HepG2 (cell line): ENCODE measurements at regions not wholly inside any gene's neighbourhood (a gene's known extent, or its start where the extent isn't known, plus 50 kb on each side); places are given as distances from the start of the nearest gene placed in this dataset.

Experiments used
- ATAC-seq: fragments of 200-7000 bp; cut with Tn5 transposase; 3 replicates; pipeline ENCODE4 v1.9.1; 2020; ENCODE audit warnings: mild to moderate bottlenecking, moderate library complexity
- BruUV-seq: library from RNA; stranded (reverse); fragments of 400-500 nt; replicated peaks from 2 replicates; lab custom pipeline; 2021; lab: Mats Ljungman, UMichigan
- CTCF ChIA-PET: fragments of 300-600 bp; formaldehyde crosslinking; extraction: SDS; loops from one replicate; lab custom pipeline; 2021; ENCODE audit warnings: low total read pairs, inconsistent platforms, low intra/inter-chr PET ratio; lab: Yijun Ruan, JAX
- POLR2A ChIA-PET: fragments of 350-600 bp; sonication (Branson Sonifier 250); formaldehyde crosslinking; loops from one replicate; lab custom pipeline; 2020; ENCODE audit warnings: antibody characterized with exemption, inconsistent platforms; lab: Yijun Ruan, JAX
- DNase-seq: peaks from one replicate; pipeline ENCODE4 v3.0.0-alpha.2; 2015; ENCODE audit warnings: low spot score
- FAIRE-seq: peaks from 3 replicates; lab custom pipeline; 2011; peaks lifted over from hg19 to GRCh38; lab: Jason Lieb, UNC
- H2AFZ ChIP-seq: one replicate; pipeline ENCODE4 v1.6.1; 2011; ENCODE audit warnings: low read length, inconsistent platforms
- H3K27ac ChIP-seq: fragments of 300-600 bp; 3 replicates; pipeline ENCODE4 v1.8.0; 2011; ENCODE audit warnings: mixed run types, mild to moderate bottlenecking, mixed read lengths, low read length, inconsistent platforms; ENCODE audit not compliant: insufficient read depth; ENCODE audit errors: extremely low read length
- H3K27me3 ChIP-seq, 2 experiments: fragments of 200-600 bp in 1 of 2; 2 replicates in 1 of 2; 3 replicates in 1 of 2; pipeline versions ENCODE4 v1.6.0 to v1.8.0; 2011; ENCODE audit warnings: low read length in 2 of 2, mild to moderate bottlenecking in 2 of 2, moderate library complexity in 2 of 2, inconsistent platforms in 1 of 2; ENCODE audit not compliant: insufficient read depth in 2 of 2, control insufficient read depth in 1 of 2
- H3K36me3 ChIP-seq, 2 experiments: fragments of 200-600 bp in 1 of 2; replicated peaks in 1 of 2; 2 replicates in 1 of 2; 3 replicates in 1 of 2; pipeline versions ENCODE4 v1.5.1 to v1.8.0; 2011; ENCODE audit warnings: low read length in 2 of 2, inconsistent platforms in 1 of 2; ENCODE audit not compliant: insufficient read depth in 2 of 2, control insufficient read depth in 1 of 2
- H3K4me1 ChIP-seq: 2 replicates; pipeline ENCODE4 v1.5.1; 2012; ENCODE audit warnings: low read length, inconsistent platforms; ENCODE audit not compliant: insufficient read depth
- H3K4me2 ChIP-seq: 2 replicates; pipeline ENCODE4 v1.6.0; 2011; ENCODE audit warnings: low read depth, low read length, inconsistent platforms
- H3K4me3 ChIP-seq, 3 experiments: fragments of 200-600 bp in 1 of 3; sonication (generic), shearing (Covaris generic) in 1 of 3; replicated peaks in 1 of 3; 2 replicates each; pipeline ENCODE4 v1.5.1; 2011 to 2016; ENCODE audit warnings: low read length in 3 of 3, inconsistent platforms in 2 of 3, low read depth in 2 of 3, mild to moderate bottlenecking in 2 of 3, control low read depth in 1 of 3, mixed read lengths in 1 of 3; ENCODE audit not compliant: insufficient read depth in 1 of 3
- H3K79me2 ChIP-seq: one replicate; pipeline ENCODE4 v1.6.1; 2011; ENCODE audit warnings: low read length, inconsistent platforms; ENCODE audit not compliant: insufficient read depth
- H3K9ac ChIP-seq: 2 replicates; pipeline ENCODE4 v1.6.0; 2011; ENCODE audit warnings: mild to moderate bottlenecking, low read depth, low read length, inconsistent platforms; ENCODE audit not compliant: insufficient read depth
- H3K9me3 ChIP-seq: 2 replicates; pipeline ENCODE4 v1.5.1; 2012; ENCODE audit warnings: mild to moderate bottlenecking, low read length
- H4K20me1 ChIP-seq: 2 replicates; pipeline ENCODE4 v1.6.0; 2011; ENCODE audit warnings: inconsistent platforms, mild to moderate bottlenecking, low read length, moderate library complexity; ENCODE audit not compliant: insufficient read depth
- ELF1 ChIP-seq: sonication (generic); formaldehyde crosslinking; IDR thresholded peaks from 2 replicates; pipeline ENCODE4 v1.4.0; 2020; ENCODE audit warnings: missing genetic modification reagents
- IRF9 ChIP-seq: sonication (generic); formaldehyde crosslinking; IDR thresholded peaks from 2 replicates; pipeline ENCODE4 v1.8.0; 2022; ENCODE audit warnings: missing genetic modification reagents, mild to moderate bottlenecking, borderline replicate concordance
- MYPOP ChIP-seq: sonication (generic); formaldehyde crosslinking; IDR thresholded peaks from 2 replicates; pipeline ENCODE4 v1.8.1; 2023; ENCODE audit warnings: mild to moderate bottlenecking, moderate library complexity, missing genetic modification reagents
- NONO ChIP-seq, 2 experiments: fragments of 450-650 bp in 1 of 2; sonication (generic) in 1 of 2; formaldehyde crosslinking in 1 of 2; IDR thresholded peaks in 1 of 2; conservative IDR thresholded peaks in 1 of 2; 2 replicates each; pipeline versions ENCODE4 v1.6.1 to v1.8.0; 2017 to 2022; ENCODE audit warnings: mild to moderate bottlenecking in 1 of 2, missing genetic modification reagents in 1 of 2, moderate library complexity in 1 of 2
- PRDM15 ChIP-seq: sonication (generic); formaldehyde crosslinking; IDR thresholded peaks from 2 replicates; pipeline ENCODE4 v1.4.0; 2020; ENCODE audit warnings: missing genetic modification reagents
- RARA ChIP-seq: IDR thresholded peaks from 2 replicates; pipeline ENCODE4 v1.6.1; 2016; ENCODE audit warnings: missing genetic modification reagents, missing compliant biosample characterization
- RBAK ChIP-seq: sonication (generic); formaldehyde crosslinking; IDR thresholded peaks from 2 replicates; pipeline ENCODE4 v1.5.1; 2020; ENCODE audit warnings: mild to moderate bottlenecking, missing genetic modification reagents
- TAF1 ChIP-seq: sonication (generic); formaldehyde crosslinking; IDR thresholded peaks from 2 replicates; pipeline ENCODE4 v1.4.0; 2020; ENCODE audit warnings: missing genetic modification reagents
- TCF7 ChIP-seq: sonication (generic); IDR thresholded peaks from 2 replicates; pipeline ENCODE4 v1.6.1; 2016; ENCODE audit warnings: antibody characterized with exemption, low read depth
- TERF1 ChIP-seq: sonication (generic); formaldehyde crosslinking; IDR thresholded peaks from 2 replicates; pipeline ENCODE4 v1.8.0; 2022; ENCODE audit warnings: mild to moderate bottlenecking, missing genetic modification reagents, moderate library complexity
- ZSCAN30 ChIP-seq: sonication (generic); formaldehyde crosslinking; IDR thresholded peaks from 2 replicates; pipeline ENCODE4 v1.5.0; 2020; ENCODE audit warnings: mild to moderate bottlenecking, missing genetic modification reagents
- WGBS: methylation state at CpG from one replicate; pipeline ENCODE4 v1.1.6; 2017; ENCODE audit warnings: low lambda C conversion rate; 5-methylcytosine and 5-hydroxymethylcytosine counted together
- in situ Hi-C: cut with HindIII; loops from 2 replicates; pipeline ENCODE4 v1.10.0; 2017; ENCODE audit warnings: low pct_unique_long_range_greater_than_20kb; ENCODE audit not compliant: extremely low pct_ligation_motif_present
- intact Hi-C: fragments of 100-400 bp; cut with micrococcal nuclease; formaldehyde crosslinking; loops from one replicate; pipeline ENCODE4 v1.10.0; 2022; ENCODE audit not compliant: unreplicated experiment
- TF ChIP-seq, protein P1 (sequence below): sonication (generic); formaldehyde crosslinking; IDR thresholded peaks from 2 replicates; pipeline ENCODE4 v1.9.0; 2022; ENCODE audit warnings: missing genetic modification reagents, mild to moderate bottlenecking, borderline replicate concordance
- TF ChIP-seq, protein P2 (sequence below): sonication (generic); formaldehyde crosslinking; IDR thresholded peaks from 2 replicates; pipeline ENCODE4 v1.5.0; 2020; ENCODE audit warnings: mild to moderate bottlenecking, low read depth, missing genetic modification reagents, borderline replicate concordance

- TF ChIP-seq PRDM15 (no peak), MYPOP (CRISPR knock-in tag) (no peak)
Observed at GRCh38 chr7:123303926-123304325, 104.2 kb upstream of the SLC13A1 start (continued).

DNA sequence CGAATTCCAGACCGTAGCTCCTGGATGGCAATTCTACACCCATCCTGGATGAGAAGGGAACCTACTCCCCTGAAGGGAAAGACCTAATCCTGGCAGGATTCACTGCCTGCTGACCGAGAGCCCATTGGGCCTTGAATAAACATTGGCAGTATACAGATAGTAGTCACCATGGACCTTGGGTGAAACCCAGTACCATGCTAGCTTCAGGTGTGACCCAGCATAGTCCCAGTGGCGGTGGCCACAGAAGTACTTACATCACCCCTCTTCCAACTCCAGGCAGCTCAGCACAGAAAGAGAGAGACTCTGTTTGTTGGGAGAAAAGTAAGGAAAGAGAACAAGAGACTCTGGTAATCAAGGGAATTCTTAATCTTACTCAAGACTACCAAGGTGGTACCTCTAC is 97.2 kb upstream of the SLC13A1 start:
- Histone ChIP-seq H3K27me3 (no peaks in the 10 kb centered on the region), H3K4me1 (no peaks in the 10 kb centered on the region), H3K9me3 (no peaks in the 10 kb centered on the region), H3K9ac (no peak overlapping the region), H3K27ac (no peak overlapping the region), H3K79me2 (no peaks in the 10 kb centered on the region), H4K20me1 (no peaks in the 10 kb centered on the region), H3K4me2 (no peak overlapping the region), H3K4me3 (no peak overlapping the region), H2AFZ (no peak overlapping the region), H3K36me3 (no peaks in the 10 kb centered on the region)
- ChIA-PET CTCF (no interaction called here), POLR2A (no interaction called here)
- in situ Hi-C loops = no loop called here
- 19% methylated on average over 4 of the region's 4 CpGs for WGBS
- intact Hi-C loops = no loop called here
- BruUV-seq = no TSS peak
- no peak for FAIRE-seq
- no peak for ATAC-seq
- no peak for DNase-seq
- TF ChIP-seq IRF9 (CRISPR knock-in tag) (no peak), TCF7 (no peak), ELF1 (CRISPR knock-in tag) (no peak), NONO (IDR thresholded peaks at IDR 0.05) (no peak), NONO (CRISPR knock-in tag; conservative IDR thresholded peaks at IDR 0.05) (no peak), ZSCAN30 (no peak), TAF1 (CRISPR knock-in tag) (no peak), RBAK (CRISPR knock-in tag) (no peak), TERF1 (CRISPR knock-in tag) (no peak), RARA (CRISPR knock-in tag) (no peak)
- TF ChIP-seq, protein P1, sequence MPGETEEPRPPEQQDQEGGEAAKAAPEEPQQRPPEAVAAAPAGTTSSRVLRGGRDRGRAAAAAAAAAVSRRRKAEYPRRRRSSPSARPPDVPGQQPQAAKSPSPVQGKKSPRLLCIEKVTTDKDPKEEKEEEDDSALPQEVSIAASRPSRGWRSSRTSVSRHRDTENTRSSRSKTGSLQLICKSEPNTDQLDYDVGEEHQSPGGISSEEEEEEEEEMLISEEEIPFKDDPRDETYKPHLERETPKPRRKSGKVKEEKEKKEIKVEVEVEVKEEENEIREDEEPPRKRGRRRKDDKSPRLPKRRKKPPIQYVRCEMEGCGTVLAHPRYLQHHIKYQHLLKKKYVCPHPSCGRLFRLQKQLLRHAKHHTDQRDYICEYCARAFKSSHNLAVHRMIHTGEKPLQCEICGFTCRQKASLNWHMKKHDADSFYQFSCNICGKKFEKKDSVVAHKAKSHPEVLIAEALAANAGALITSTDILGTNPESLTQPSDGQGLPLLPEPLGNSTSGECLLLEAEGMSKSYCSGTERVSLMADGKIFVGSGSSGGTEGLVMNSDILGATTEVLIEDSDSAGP = no peak
- TF ChIP-seq, protein P2, sequence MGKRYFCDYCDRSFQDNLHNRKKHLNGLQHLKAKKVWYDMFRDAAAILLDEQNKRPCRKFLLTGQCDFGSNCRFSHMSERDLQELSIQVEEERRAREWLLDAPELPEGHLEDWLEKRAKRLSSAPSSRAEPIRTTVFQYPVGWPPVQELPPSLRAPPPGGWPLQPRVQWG (CRISPR knock-in tag) = no peak
